A549 (cell line): ENCODE measurements at regions not wholly inside any gene's neighbourhood (a gene's known extent, or its start where the extent isn't known, plus 50 kb on each side); places are given as distances from the start of the nearest gene placed in this dataset.

Experiments used
- ATAC-seq, 2 experiments: fragments of 200-7000 bp in 1 of 2; fragments of >200 bp in 1 of 2; cut with Nextera tagmentation in 1 of 2; cut with Tn5 transposase in 1 of 2; 3 replicates each; pipeline versions ENCODE4 v1.8.0 to v1.9.1; 2018 to 2020; ENCODE audit warnings: mild to moderate bottlenecking in 1 of 2, moderate library complexity in 1 of 2
- CTCF ChIA-PET: fragments of 300-600 bp; sonication (Branson Sonifier 250); formaldehyde crosslinking; extraction: SDS; loops from one replicate; lab custom pipeline; 2021; ENCODE audit warnings: antibody characterized with exemption, inconsistent platforms; lab: Yijun Ruan, JAX
- POLR2A ChIA-PET: fragments of 350-600 bp; formaldehyde crosslinking; extraction: SDS; loops from one replicate; lab custom pipeline; 2021; ENCODE audit warnings: antibody characterized with exemption, inconsistent platforms; lab: Yijun Ruan, JAX
- DNase-seq, 2 experiments: peaks; one replicate each; pipeline versions ENCODE4 v3.0.0 to v3.0.0-alpha.2; 2011 to 2016; ENCODE audit warnings: low read depth in 1 of 2, low spot score in 1 of 2
- FAIRE-seq: peaks from 2 replicates; lab custom pipeline; 2011; peaks lifted over from hg19 to GRCh38; lab: Jason Lieb, UNC
- H3K27ac ChIP-seq, 2 experiments: fragments of >200 bp; sonication (Bioruptor Twin); formaldehyde crosslinking; 3 replicates each; pipeline ENCODE4 v1.5.1; 2016 to 2017
- H3K4me1 ChIP-seq: fragments of >200 bp; sonication (Bioruptor Twin); formaldehyde crosslinking; 3 replicates; pipeline ENCODE4 v1.6.1; 2016
- H3K4me2 ChIP-seq: fragments of >200 bp; sonication (Bioruptor Twin); formaldehyde crosslinking; 3 replicates; pipeline ENCODE4 v1.6.1; 2016
- H3K4me3 ChIP-seq: fragments of >200 bp; sonication (Bioruptor Twin); formaldehyde crosslinking; 3 replicates; pipeline ENCODE4 v1.5.1; 2016
- H3K9me3 ChIP-seq: fragments of >200 bp; sonication (Bioruptor Twin); formaldehyde crosslinking; 3 replicates; pipeline ENCODE4 v1.6.1; 2016
- CHD2 ChIP-seq: fragments of 150-350 bp; IDR thresholded peaks from 2 replicates; pipeline ENCODE4 v1.6.1; 2014; ENCODE audit warnings: low read length; ENCODE audit not compliant: partially characterized antibody
- ELK1 ChIP-seq: fragments of 150-350 bp; IDR thresholded peaks from 2 replicates; pipeline ENCODE4 v1.6.1; 2014; ENCODE audit warnings: low read depth, mild to moderate bottlenecking, low read length
- ESRRA ChIP-seq: fragments of 150-350 bp; IDR thresholded peaks from 2 replicates; pipeline ENCODE4 v1.6.1; 2014; ENCODE audit warnings: mild to moderate bottlenecking, low read length, borderline replicate concordance
- FOSL2 ChIP-seq, 2 experiments: fragments of 450-650 bp in 1 of 2; fragments of >200 bp in 1 of 2; sonication (Bioruptor Twin) in 1 of 2; formaldehyde crosslinking; IDR thresholded peaks; 2 replicates each; pipeline versions ENCODE4 v1.5.0 to v1.6.1; 2016 to 2020; ENCODE audit warnings: mild to moderate bottlenecking in 1 of 2, moderate library complexity in 1 of 2
- FOXS1 ChIP-seq: fragments of 250-450 bp; sonication (Bioruptor Pico); IDR thresholded peaks from 2 replicates; pipeline ENCODE4 v1.5.0; 2020; ENCODE audit warnings: mild to moderate bottlenecking, moderate library complexity
- GATA3 ChIP-seq: IDR thresholded peaks from 2 replicates; pipeline ENCODE4 v1.6.1; 2012; ENCODE audit warnings: borderline replicate concordance
- HES2 ChIP-seq: fragments of >200 bp; sonication (Bioruptor Twin); formaldehyde crosslinking; IDR thresholded peaks from 2 replicates; pipeline ENCODE4 v1.6.1; 2016
- HOXA7 ChIP-seq: fragments of 250-450 bp; sonication (Bioruptor Pico); IDR thresholded peaks from 2 replicates; pipeline ENCODE4 v1.5.0; 2020; ENCODE audit warnings: mild to moderate bottlenecking, moderate library complexity
- MAX ChIP-seq: IDR thresholded peaks from 2 replicates; pipeline ENCODE4 v1.6.1; 2012
- MAZ ChIP-seq: fragments of 150-350 bp; IDR thresholded peaks from 2 replicates; pipeline ENCODE4 v1.6.1; 2014; ENCODE audit warnings: antibody characterized with exemption, low read depth, low read length, borderline replicate concordance
- MYC ChIP-seq: IDR thresholded peaks from 2 replicates; pipeline ENCODE4 v1.6.1; 2012; ENCODE audit warnings: mild to moderate bottlenecking, inconsistent platforms, low read length, improper control_type of control experiment, borderline replicate concordance
- NR3C1 ChIP-seq: fragments of >200 bp; sonication (Bioruptor Twin); formaldehyde crosslinking; IDR thresholded peaks from 3 replicates; pipeline ENCODE4 v1.6.1; 2017
- PBX3 ChIP-seq: IDR thresholded peaks from 2 replicates; pipeline ENCODE4 v1.6.1; 2012
- PHF8 ChIP-seq: fragments of 200-600 bp; sonication (generic); IDR thresholded peaks from 2 replicates; pipeline ENCODE4 v1.6.1; 2016; ENCODE audit warnings: low read depth, mild to moderate bottlenecking, antibody characterized with exemption, moderate library complexity, borderline replicate concordance
- RCOR1 ChIP-seq: fragments of 150-350 bp; IDR thresholded peaks from 2 replicates; pipeline ENCODE4 v1.6.1; 2014; ENCODE audit warnings: antibody characterized with exemption, low read length, low read depth
- TFCP2L1 ChIP-seq: fragments of 250-450 bp; sonication (Bioruptor Pico); IDR thresholded peaks from 2 replicates; pipeline ENCODE4 v1.5.0; 2021; ENCODE audit warnings: mild to moderate bottlenecking
- TP53 ChIP-seq: fragments of 250-450 bp; sonication (Bioruptor Pico); IDR thresholded peaks from 2 replicates; pipeline ENCODE4 v1.5.0; 2021; ENCODE audit warnings: mild to moderate bottlenecking, moderate library complexity
- USF2 ChIP-seq: fragments of 450-650 bp; IDR thresholded peaks from 2 replicates; pipeline ENCODE4 v1.6.1; 2014; ENCODE audit warnings: antibody characterized with exemption
- ZNF302 ChIP-seq: fragments of 250-450 bp; sonication (Bioruptor Pico); IDR thresholded peaks from 2 replicates; pipeline ENCODE4 v1.9.0; 2021; ENCODE audit warnings: inconsistent platforms, mild to moderate bottlenecking, moderate library complexity
- WGBS: methylation state at CpG from one replicate; pipeline ENCODE4 v1.1.6; 2017; ENCODE audit errors: missing lambda C conversion rate; 5-methylcytosine and 5-hydroxymethylcytosine counted together

- CTCF ChIA-PET = interaction anchor here (1.8 kb wide), 1 partner anchor 10 kb away, joined by 3 read pairs; no protein-coding TSS in a partner anchor
- TF ChIP-seq FOSL2 (IDR thresholded peaks at IDR 0.05) = no peak
- no peak for TF ChIP-seq FOSL2 (CRISPR knock-in tag; IDR thresholded peaks at IDR 0.05)
- no peak for TF ChIP-seq RCOR1
- TF ChIP-seq HES2 = no peak
- no peak for TF ChIP-seq FOXS1 (CRISPR knock-in tag)
- TF ChIP-seq TFCP2L1 (CRISPR knock-in tag) = no peak
- no peak for TF ChIP-seq TP53 (CRISPR knock-in tag)
- no peak for TF ChIP-seq GATA3
- no peak for TF ChIP-seq ELK1
- TF ChIP-seq MYC = no peak
- TF ChIP-seq HOXA7 = no peak
- TF ChIP-seq NR3C1 = no peak
- TF ChIP-seq PBX3 = no peak
- TF ChIP-seq USF2 = no peak
- no peak for TF ChIP-seq MAZ
- DNase-seq (no peak), ATAC-seq (no peak), FAIRE-seq (no peak)
- Histone ChIP-seq H3K27ac (no peak overlapping the region), H3K4me3 (no peak overlapping the region), H3K4me1 (no peaks in the 10 kb centered on the region), H3K4me2 (no peak overlapping the region), H3K9me3 (no peaks in the 10 kb centered on the region)
- POLR2A ChIA-PET = no interaction called here
- WGBS = 35% methylated on average over 9 of the region's 9 CpGs
Measured at GRCh38 chrX:42948723-42949657, 171.0 kb upstream of the PPP1R2C start.

- POLR2A ChIA-PET = no interaction called here
- FAIRE-seq (no peak), DNase-seq (no peak), ATAC-seq (no peak)
- H3K4me1 ChIP-seq = no peaks in the 10 kb centered on the region
- H3K27ac ChIP-seq = no peak overlapping the region
- H3K9me3 ChIP-seq = no peaks in the 10 kb centered on the region
- no peak overlapping the region for H3K4me3 ChIP-seq
- CTCF ChIA-PET = no interaction called here
- H3K4me2 ChIP-seq = no peak overlapping the region
- TF ChIP-seq PBX3 (no peak), PHF8 (no peak), CHD2 (no peak), HOXA7 (no peak), ZNF302 (CRISPR knock-in tag) (no peak), ESRRA (no peak), MAX (no peak)
Measured at GRCh38 chrX:42951747-42952146, 173.8 kb upstream of the PPP1R2C start.
